ENCODE measurements at regions not wholly inside any gene's neighbourhood (a gene's known extent, or its start where the extent isn't known, plus 50 kb on each side); places are given as distances from the start of the nearest gene placed in this dataset.
"Not testable (repeated sequence)": the region's sequence is repeated elsewhere in the genome, so short reads cannot be mapped to it uniquely, and the experiment has no call there.

DNA sequence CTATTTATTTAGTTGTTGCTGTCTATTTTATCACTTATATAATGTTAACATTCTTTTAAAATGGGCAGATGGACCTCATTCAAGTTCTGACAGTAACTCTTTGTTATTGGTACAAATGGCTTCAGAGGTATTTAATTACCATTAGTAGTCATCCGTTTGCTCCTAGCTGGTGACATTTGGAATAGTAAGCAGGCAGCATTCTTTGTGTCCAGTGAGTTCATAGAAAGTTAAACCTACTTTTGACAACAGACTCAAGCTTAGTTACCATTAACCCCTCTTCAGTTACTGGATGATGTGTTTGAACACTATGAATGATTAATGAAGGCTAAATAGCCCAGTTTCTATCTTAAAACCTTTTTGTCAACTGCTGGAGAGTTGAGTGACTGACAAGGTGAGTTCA, 500.7 kb upstream of the ATP11B start:
- DNase-seq = no peak

DNA sequence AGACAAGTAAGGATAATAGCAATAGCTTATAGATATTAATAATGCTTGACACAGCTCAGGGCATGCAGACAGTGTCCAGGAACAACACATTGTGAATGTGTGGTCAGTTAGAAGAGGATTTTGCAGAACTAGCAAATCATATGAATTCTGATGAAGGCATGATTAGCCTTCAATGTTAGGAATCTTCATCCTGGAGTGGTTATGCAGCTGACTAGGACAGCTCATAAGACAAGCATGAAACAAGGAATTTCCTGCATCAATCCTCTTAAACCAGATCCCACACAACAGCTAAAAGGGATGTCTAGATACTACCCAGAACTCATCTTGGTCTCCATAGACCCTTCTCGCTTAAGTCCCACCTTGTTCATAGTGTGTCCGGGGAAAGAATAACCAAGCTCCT, 499.0 kb upstream of the ATP11B start:
- no peak for DNase-seq

DNA sequence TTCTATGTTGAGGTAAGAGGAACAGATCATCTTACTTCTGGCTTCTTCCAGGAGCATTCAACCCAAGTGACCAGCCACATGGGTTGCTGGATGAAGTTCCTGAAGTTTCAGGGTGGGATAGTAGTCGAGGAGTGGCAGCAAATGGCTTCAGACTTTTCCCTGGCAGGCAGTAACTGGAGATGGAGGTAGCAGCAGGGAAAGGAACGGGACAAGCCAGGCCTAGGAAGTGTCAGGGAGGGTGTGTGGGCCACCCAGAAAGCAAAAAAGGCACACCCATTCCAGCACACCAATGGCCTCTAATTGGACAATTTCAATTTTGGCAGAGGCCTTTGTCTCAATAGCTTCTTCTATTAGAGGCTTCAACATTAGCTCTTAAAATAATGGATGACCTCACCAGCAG, 498.6 kb upstream of the ATP11B start:
- DNase-seq = no peak

DNA sequence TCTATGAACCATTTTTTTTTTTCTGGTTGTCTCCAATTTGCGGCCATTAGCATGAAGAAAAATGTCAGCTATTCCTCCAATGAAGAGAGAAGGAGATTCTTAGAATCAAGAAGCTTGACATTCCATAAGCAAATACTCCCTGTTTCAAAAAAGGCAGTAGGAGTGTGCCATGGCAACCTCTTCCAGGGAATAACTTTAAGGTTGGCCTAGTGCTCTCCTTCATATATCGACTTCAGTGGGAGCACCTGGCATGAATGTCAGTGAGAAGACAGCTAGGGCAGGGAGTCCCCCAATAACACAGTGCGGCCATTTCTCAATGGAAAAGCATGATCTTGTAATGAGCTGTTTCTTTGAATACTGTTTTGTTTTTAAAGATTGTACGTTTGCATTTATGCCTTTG, 493.0 kb upstream of the ATP11B start:
- no peak for DNase-seq

DNA sequence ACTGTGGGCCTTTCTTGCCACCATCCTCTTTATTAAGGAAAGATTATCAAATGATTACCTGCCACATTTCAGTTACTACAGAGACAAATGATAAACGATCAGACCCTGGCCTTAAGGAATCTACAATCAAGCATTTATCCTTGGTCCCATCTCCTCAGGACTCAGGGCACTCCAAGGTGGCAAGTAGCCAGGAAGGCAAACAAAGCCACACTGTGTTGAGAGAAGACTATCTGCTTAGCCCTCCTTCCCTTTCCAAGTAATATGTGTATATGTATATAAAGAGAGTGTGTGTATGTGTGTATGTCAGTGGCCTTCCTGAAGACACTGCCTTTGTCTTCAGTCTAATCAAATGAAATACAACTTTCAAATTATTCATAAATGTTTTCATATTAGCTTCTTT, 490.1 kb upstream of the ATP11B start:
- DNase-seq = no peak

DNA sequence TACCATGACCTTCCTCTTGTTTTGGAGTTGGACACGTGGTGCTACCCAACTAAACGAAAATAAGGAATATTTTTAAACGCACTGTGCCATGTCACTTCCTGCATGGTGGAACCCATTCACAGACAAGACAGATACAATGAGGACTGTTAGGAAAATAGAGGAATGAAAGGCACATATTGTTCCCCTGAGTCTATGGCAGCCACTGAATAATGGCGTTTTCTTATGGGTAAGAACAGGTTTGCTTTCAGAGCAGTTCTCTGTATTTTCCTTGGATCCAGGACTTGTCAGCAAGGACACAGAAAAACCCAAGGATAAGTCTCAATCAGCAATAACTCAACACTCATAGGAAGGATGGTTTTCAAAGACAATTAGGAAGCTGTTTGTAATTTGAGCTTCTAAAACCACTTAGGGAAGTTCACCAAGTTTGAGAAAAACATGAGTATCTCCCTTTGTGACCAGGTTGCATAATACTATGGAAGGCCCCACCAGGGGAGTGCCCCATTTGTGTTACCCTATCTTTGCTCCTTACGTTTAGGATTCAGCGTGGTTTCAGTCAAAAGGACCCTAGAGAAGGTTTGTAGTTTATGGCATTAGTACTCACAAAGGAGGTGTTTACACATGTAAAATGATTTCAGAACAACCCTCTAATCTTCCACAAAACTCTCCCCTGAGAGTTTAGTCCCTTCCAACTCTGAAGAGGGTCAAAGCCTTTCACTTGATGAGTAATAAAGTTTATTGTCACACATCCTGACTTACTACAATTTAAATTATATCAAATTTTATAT, 487.2 kb upstream of the ATP11B start:
- no peak for DNase-seq

DNA sequence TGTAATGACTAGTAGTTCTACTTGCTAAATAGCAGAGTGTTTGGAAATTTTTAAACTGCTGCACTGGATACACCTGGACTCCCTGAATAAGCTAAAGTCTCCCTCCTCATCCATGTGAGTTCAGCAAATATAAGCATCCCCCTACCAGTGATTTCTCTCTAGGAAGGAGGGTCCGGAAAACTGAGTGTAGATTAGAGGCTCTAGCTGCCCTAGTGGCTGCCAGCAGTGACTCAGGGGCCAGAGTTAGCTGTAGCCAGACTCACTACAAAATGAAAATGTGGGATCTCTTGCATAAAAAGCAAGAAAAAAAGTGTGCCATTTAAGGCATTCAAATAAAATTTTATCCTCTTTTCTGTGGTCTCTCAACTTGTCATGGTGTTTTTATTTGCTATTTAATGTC, 485.0 kb upstream of the ATP11B start:
- no peak for DNase-seq

DNA sequence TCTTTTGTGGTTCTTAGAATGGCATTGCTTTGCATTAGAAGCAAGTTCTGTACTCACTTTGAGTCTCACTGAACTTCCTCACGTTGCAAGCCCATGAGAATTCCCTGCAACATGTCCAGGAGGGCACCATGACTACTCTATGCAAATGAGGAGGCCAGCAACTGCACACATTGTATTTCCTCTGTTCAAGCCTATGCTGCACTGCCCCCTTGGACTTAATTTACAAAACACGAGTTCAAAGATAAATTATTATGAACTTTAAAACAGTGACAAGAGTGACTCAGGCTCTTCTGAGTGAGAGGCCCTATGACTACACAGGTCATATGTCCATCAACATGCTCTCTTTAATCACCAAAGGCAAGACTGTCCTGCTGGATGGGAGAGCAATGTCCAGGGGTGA, 484.2 kb upstream of the ATP11B start:
- no peak for DNase-seq

DNA sequence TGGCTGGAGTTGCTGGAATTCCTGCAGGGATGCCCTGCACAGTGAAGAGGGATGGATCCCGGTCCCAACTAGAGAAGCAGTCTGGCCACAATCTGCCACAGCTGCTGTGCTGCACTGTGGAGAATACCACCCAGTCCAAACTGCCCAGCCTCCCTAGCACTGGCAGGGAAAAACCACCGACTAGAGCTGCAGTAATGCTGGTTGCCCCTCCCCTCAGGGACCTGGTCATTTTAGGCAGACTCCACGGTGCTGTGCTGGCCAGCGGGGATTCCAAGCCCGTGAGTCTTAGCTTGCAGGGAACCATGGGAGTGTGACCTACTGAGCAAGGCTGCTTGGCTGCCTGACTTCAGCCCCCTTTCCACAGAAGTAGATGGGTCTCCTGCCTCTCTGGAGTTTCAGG, 478.0 kb upstream of the ATP11B start:
- DNase-seq = no peak

DNA sequence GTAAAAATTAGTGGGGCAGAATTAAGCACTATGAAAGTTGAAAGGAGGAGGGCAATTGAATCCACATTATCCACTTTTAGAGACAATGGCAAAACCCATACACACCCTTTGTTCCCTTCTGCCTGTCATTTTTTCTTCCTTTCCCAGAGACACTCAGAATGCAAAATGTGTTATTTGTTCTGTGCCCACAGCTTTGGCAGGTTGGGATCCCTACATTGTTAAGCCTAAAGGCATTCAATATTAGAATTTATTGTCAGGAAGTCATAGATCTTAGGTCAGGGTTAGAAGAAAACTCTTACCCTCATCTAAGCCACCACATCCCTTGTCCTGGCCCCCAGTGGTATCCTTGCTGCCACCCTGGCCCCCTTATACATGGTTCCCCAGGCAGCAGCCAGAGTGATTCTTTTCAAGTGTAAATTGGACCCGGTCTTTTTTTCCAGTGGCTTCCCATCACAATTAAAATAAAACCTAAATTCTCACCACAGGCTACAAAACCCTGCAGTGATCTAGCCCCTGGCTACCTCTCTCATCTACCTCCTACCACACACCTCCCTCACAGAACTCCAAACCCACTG, 470.1 kb upstream of the ATP11B start:
- DNase-seq = no peak

DNA sequence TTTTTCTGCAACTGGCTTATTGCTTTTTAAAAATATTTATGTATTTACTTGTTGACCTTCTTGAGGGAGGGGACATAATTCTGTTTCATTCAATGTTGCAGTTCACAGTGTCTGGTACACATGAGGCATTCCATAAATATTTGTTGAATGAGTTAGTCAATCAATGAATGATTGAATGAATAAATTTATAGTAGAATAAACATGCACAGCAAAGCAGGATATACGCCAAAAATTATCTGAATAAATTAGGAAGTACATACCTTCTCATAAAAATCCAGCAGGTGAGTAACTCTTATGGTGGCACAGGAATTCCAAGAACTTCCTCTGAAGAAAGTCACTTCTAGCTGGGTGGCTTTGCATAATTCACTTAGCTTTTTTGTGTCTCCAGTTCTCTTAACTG, 469.4 kb upstream of the ATP11B start:
- no peak for DNase-seq

DNA sequence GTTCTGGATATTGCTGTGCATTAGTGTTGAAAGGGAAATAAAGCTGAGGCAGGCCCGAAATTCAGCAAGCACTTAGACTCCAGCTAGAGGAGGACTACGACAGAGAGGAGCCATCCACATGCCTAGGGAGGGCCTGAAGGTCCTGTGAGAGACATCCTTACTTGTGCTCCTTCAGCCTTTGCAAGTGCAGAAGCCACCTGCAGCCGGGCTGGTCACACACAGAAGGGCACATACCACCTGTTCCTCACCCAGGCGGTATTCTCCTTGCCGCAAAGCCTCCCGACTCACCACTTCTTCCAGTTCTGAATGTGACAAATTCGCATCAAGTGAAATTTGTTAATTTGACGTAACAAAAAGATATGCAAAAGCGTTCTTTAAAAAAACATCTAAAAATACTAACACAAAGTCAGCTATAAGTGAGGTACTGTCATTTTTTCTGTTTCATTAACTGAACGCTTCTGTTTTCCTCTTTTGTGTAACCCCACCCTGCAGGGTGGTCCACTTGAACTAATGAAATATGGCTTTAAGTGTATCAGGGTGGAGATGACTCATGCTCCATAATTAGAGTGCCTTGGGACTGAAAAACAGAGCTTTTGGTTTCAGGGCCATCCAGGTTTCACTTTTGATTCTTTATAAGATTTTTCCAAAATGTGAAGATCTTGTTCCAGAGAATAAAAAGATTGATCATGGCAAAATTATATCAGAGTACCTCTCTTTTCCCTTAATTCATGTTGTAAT, 467.9 kb upstream of the ATP11B start:
- no peak for DNase-seq

DNA sequence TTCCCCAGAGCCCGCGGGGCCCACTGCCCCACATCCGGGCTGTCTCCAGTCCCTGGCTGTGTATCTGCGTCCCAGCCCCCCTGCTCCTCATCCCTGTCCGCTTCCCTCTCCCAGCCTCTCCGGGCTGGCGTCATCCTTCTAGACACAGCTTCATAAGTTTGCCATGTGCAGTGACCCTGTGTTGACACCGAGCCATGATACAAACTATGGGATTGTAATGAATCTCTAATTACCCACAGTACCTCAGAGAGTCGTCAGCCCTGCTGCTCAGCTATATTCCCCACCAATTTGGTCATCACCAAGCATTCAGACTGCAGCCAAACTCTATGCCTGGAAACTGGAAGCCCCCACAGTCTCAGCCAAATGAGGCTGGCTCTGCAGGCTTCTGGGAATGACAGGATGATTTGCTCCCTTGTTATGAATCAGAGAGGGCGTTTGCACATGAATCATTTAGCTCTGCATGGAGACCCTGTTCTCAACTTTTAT, 466.1 kb upstream of the ATP11B start:
- no peak for DNase-seq

DNA sequence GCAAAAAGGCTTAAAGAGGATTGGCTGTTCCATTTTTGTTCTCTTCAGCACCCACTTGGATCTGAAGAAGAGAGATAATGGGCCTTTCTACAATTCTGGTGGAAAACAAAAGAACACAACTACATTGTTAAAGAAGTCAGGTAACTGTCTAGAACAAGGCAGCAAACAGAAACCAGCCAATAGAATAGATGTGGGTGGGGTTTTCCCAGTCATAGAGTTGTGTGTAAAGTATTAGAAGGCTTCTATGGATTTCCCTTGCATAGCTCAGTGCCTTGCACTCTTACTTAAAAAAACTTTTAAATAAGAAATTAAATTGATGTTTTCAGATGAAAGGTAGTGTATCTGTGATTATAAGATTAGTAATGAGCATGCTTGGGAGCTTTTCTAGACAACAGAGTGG, 462.7 kb upstream of the ATP11B start:
- DNase-seq = no peak

DNA sequence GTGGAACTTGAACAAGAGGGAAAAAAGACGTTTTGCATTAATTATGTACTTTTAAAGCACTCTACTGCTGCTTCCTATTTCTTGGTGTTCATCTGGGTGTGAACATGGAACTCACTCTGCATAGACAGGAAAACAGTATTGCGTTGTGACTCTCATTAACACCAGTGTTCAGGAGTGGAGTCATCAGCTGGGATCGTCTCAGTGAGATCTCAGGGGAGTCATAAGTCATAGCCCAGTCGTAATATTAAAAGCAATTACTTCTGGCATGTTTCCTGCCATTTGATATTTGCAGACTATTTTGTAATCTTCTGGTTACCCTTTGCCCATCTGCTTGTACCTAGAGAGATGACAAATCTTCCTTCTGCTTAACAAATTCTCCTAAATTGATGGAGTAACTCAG, 462.0 kb upstream of the ATP11B start:
- no peak for DNase-seq

DNA sequence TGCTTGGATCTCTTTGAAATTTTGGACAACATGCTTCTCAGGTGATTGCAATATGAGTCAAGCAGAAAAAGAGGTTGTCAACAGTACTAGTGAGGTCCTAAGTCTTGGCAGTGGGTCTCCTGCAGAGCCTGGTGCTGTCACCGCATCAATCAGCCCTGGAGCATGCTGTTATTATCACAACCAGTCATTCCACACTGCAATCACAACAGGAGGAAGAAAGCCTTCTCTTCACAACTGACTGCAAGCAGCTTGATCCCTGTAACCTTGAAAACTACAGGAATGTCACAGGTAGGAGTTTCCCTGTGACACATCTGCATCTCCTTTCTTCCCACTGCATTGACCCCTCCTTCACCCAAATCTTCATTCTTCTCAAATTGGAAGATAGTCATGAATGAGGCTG, 451.1 kb upstream of the ATP11B start:
- DNase-seq = no peak

DNA sequence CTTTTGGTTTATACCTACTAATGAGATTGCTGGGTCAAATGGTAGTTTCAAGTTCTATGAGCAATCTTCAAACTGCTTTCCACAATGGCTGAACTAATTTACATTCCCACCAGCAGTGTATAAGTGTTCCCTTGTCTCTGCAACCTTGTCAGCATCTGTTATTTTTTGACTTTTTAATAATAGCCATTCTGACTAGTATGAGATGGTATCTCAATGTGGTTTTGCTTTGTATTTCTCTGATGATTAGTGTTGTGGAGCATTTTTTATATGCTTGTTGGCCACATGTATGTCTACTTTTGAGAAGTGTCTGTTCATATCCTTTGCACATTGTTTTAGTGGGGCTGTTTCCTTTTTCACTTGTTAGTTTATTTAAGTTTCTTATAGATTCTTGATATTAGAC, 449.3 kb upstream of the ATP11B start:
- not testable (repeated sequence) for DNase-seq

DNA sequence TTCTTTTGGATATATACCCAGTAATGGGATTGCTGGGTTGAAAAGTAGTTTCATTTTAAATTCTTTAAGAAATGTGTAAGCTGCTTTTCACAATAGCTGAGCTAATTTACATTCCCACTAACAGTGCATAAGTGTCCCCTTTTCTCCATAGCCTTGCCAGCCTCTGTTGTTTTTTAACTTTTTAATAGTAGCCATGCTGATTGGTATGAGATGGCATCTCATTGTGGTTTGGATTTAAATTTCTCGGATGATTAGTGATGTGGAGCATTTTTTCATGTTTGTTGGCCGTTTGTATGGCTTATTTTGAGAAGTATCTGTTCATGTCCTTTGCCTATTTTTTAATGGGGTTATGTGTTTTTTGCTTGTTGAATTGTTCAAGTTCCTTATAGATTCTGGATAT, 444.3 kb upstream of the ATP11B start:
- DNase-seq = no peak

DNA sequence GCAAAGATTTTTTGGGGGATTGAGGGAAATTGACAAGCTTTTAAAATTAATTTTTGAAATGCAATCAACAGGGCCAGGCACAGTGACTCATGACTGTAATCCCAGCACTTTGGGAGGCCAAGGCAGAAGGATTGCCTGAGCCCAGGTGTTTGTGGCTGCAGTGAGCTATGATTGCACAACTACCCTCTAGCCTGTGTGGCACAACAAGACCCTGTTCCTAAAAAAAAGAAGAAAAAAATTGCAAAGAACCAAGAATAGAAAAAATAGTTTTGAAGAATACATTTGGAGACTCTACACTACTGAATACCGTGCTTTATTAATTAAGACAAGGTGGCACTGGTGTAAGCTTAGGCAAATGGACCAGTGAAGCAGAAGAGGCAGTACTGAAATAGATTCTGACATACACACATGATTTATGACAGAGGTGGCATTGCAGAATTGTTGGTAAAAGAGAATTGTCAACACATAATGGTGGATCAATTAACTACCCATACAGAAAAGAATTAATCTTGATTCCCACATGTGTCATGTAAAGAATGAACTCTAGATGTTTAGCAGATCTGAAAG, 443.3 kb upstream of the ATP11B start:
- DNase-seq = no peak

DNA sequence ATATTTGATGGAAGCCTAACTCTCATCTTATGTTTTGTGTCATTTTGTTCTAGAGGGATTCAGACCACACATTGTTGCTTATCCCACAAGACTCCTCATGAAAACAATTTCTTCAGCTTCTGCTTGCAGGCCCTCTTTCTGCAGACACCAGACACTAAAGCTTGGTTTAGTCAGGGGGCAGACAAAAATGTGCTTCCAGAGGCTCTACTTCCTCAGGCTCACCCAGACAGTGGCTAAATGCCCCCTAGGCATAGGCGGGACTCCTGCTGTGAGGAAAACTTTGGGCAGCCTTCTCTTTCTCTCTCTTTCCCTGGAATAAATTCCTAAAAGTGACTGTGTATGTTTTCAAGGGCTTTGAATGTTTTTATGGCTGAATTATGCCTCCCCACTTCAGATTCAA, 435.4 kb upstream of the ATP11B start:
- DNase-seq = no peak

DNA sequence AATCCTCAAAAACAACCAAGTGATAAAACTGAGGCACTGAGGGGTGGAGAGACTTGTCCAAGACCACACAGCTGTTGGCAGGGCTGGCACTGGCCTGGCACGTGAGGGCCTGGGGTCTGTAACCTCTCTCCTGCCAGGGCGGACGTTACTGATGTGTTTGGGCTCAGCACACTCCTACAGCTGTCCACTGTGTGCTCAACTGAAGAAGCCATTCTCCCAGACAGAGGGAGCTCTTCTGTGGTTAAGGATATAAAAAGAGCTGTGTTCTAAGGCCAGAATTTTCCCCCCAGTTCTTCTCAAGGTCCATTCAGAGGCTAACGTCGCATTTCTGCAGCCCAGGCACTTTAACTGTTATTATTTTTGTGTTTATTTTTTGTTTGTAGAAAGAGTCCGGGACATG, 429.0 kb upstream of the ATP11B start:
- no peak for DNase-seq

DNA sequence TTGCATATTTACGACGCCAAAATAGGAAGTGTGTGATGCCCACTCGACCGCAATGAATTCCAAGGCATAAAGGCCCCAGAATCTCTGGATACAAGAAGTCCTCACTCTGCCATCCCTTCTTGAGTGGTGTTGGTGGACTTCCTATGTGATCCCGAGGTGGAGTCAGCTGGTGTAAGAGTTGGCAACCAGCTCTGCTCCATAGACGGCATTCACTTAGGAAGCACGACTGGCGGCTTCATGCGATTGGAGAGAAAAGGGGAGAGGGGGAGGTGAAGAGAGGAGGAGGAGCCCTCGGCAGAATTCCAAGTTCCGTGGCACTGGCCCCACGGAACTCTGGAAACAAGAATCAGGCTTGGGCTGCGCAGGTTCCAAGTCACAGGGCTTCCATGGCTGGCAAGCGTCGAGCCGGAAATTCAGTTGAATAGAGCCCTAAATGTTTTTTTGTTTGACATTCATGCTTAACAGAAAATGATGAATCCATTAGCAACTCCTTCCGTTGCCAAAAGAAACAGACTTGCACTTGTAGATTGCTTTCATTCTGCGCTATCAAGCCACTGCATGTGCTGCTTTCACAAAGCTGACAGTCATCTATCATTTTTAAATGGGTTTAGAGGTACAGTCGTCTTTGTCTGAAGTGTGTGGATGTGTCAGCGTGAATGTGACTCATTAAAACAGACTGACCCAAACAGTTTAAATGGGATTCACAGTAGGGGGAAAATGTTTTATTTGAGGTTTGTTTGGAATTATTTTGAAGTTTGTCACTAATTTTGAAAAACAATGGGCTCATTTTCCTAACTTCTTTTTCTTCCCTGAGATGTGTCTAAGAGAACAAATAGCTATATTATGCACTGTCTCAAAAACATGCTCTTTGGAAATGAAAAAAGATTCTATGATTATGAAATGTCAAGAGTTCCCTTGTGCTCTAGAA, 428.3 kb upstream of the ATP11B start:
- no peak for DNase-seq

DNA sequence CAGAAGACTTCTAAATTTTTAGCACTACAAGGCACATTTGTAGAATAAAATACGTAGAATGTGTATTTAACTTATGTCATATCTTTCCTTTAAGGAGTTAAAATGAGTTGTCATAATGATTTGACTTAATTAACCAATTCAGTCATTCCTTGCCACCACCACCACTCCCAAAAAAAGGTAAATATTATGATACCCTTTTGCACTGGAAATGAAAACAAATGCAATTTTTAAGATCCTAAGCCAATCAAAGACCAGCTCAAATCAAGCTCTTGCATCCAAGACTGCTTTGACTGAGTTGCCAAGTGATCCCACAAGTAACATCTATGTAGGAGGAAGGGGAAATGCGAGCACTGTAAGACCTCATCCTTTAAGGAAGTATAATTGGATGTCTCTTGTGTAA, 426.6 kb upstream of the ATP11B start:
- no peak for DNase-seq
